ENCODE measurements at regions not wholly inside any gene's neighbourhood (a gene's known extent, or its start where the extent isn't known, plus 50 kb on each side); places are given as distances from the start of the nearest gene placed in this dataset.

- ChIA-PET CTCF (interaction anchor here (1.0 kb wide), 1 partner anchor 8 kb away, joined by 3 read pairs; no protein-coding TSS in a partner anchor), POLR2A (no interaction called here)
- TF ChIP-seq CTCF (IDR thresholded peaks at IDR 0.05; ENCODE audit: insufficient read depth, low read length, missing control alignments) = no peak
- H3K4me3 ChIP-seq (ENCODE audit: low read depth, low read length) = no peak overlapping the region
- no peak for DNase-seq (ENCODE audit: low read depth, low spot score)
Measured at GRCh38 chr20:52800734-52801627, 171.2 kb upstream of the TSHZ2 start.

GRCh38 chr20:52799130-52799529, 173.0 kb upstream of the TSHZ2 start:
- no peak overlapping the region for H3K4me3 ChIP-seq (ENCODE audit: low read depth, low read length)
- DNase-seq (ENCODE audit: low read depth, low spot score) = no peak
- ChIA-PET POLR2A (no interaction called here), CTCF (interaction anchor here (1.7 kb wide), 1 partner anchor 487 kb away, joined by 6 read pairs; no protein-coding TSS in a partner anchor)
- TF ChIP-seq CTCF (IDR thresholded peaks at IDR 0.05; ENCODE audit: insufficient read depth, low read length, missing control alignments) = no peak

- TF ChIP-seq CTCF (IDR thresholded peaks at IDR 0.05; ENCODE audit: insufficient read depth, low read length, missing control alignments) = no peak
- POLR2A ChIA-PET = no interaction called here
- CTCF ChIA-PET = interaction anchor here (1.3 kb wide), 1 partner anchor 486 kb away, joined by 4 read pairs; no protein-coding TSS in a partner anchor
- no peak overlapping the region for H3K4me3 ChIP-seq (ENCODE audit: low read depth, low read length)
- no peak for DNase-seq (ENCODE audit: low read depth, low spot score)
Measured at GRCh38 chr20:52798124-52798523, 174.0 kb upstream of the TSHZ2 start.

GRCh38 chr20:52794853-52795252, 177.3 kb upstream of the TSHZ2 start:
- no peak for TF ChIP-seq CTCF (IDR thresholded peaks at IDR 0.05; ENCODE audit: insufficient read depth, low read length, missing control alignments)
- no peak for DNase-seq (ENCODE audit: low read depth, low spot score)
- ChIA-PET CTCF (no interaction called here), POLR2A (no interaction called here)
- H3K4me3 ChIP-seq (ENCODE audit: low read depth, low read length) = no peak overlapping the region

- no peak overlapping the region for H3K4me3 ChIP-seq (ENCODE audit: low read depth, low read length)
- POLR2A ChIA-PET = no interaction called here
- TF ChIP-seq CTCF (IDR thresholded peaks at IDR 0.05; ENCODE audit: insufficient read depth, low read length, missing control alignments) = no peak
- DNase-seq (ENCODE audit: low read depth, low spot score) = no peak
- CTCF ChIA-PET = no interaction called here
Measured at GRCh38 chr20:52793339-52793963, 178.7 kb upstream of the TSHZ2 start.

- TF ChIP-seq CTCF (IDR thresholded peaks at IDR 0.05; ENCODE audit: insufficient read depth, low read length, missing control alignments) = no peak
- ChIA-PET CTCF (no interaction called here), POLR2A (no interaction called here)
Measured at GRCh38 chr20:52791091-52791490, 181.1 kb upstream of the TSHZ2 start.

More at GRCh38 chr20:52791091-52791490, 181.1 kb upstream of the TSHZ2 start:
- no peak for DNase-seq (ENCODE audit: low read depth, low spot score)
- H3K4me3 ChIP-seq (ENCODE audit: low read depth, low read length) = no peak overlapping the region
